OCI-LY7 (cell line): ENCODE measurements at regions not wholly inside any gene's neighbourhood (a gene's known extent, or its start where the extent isn't known, plus 50 kb on each side); places are given as distances from the start of the nearest gene placed in this dataset.

ENCODE experiments used
- CTCF ChIP-seq: fragments of 200-600 bp; sonication (generic); conservative IDR thresholded peaks from 2 replicates; pipeline ENCODE4 v1.5.1; 2014; ENCODE audit warnings: mild to moderate bottlenecking, antibody characterized with exemption, low read length, moderate library complexity, mixed read lengths
- EZH2phosphoT487 ChIP-seq: fragments of 200-600 bp; sonication (generic); IDR thresholded peaks from 2 replicates; pipeline ENCODE4 v1.6.1; 2018; ENCODE audit warnings: low read depth, borderline replicate concordance, mild to moderate bottlenecking, mixed run types, antibody characterized with exemption, low read length, moderate library complexity, mixed read lengths

GRCh38 chr2:146458585-146458984 lies 1386.2 kb upstream of the ACVR2A start:
- TF ChIP-seq CTCF (no peak), EZH2phosphoT487 (no peak)
